ENCODE measurements at regions not wholly inside any gene's neighbourhood (a gene's known extent, or its start where the extent isn't known, plus 50 kb on each side); places are given as distances from the start of the nearest gene placed in this dataset.

DNA sequence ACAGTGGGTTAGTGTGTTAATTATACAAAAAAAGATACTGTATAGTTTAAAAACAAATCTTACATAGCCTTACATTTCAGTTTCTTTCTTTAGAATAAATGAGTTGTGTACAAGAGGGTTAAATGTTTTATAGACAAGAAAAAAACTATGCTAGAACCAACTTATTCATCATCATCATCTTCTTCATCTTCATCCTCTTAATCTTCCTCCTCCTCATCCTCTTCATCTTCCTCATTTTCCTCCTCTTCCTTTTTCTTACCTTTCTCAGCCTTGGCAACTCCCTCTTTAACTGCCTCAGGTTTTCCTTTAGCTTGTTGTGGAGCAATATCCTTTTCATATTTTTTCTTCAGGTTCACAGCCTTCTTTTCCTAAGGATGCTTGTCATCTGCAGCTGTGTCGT, 53.7 kb downstream of the RPS12 start:
- DNase-seq = no peak

DNA sequence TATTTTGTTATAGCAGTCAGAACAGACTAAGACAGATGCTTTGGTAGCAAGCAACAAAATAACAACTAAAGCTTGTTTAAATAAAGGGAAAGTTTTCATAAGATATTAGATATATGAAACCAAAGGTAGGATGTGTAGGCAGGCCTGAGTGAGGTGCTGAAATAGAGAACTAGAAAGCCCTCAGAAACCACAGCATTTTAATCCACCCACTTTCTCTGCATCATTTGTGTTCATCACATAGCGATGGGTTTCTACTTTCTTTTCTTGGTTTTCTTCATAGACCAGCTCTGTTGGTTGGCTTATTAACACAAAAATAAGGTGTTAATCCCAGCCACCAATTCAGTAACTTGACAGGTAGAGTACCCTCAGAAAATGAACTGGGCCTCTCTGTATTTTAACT, 58.6 kb downstream of the RPS12 start:
- no peak for DNase-seq

DNA sequence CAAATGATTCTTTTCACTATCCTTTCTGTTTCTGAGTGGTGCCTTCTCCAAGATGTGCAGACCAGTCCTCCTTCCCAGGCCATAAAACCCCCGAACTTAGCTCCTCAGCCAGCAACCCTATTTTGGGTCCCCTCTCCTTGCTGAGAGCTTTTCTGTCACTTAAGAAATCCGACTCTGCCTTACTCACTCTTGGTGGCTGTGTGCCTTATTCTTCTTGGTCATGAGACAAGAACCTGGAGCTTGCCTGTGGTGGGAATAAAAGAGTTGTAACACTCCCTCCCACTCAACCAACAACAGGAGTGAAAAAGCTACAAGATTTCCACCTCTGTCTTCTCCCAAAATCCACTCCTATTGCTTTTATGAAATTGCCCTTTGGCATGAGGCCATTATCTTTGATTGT, 62.6 kb downstream of the RPS12 start:
- no peak for DNase-seq

DNA sequence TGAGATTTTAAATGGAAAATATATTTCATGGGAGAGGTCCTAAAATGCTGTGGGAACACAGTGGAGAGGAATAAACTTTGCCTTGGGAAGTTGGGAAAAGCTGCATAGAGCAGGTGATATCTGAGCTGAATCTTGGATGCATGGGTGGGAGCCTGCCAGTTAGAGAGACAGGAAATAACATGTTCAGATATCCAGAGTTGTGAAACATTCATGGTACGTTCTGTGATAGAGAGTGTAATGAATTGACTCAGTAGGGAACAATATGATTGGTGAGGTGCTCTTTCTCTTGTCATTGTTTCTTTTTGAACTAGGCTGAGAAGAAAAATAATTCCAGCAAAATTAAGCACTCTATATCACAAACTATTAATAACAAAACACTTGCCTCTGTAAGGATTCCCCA, 72.8 kb downstream of the RPS12 start:
- DNase-seq = no peak

DNA sequence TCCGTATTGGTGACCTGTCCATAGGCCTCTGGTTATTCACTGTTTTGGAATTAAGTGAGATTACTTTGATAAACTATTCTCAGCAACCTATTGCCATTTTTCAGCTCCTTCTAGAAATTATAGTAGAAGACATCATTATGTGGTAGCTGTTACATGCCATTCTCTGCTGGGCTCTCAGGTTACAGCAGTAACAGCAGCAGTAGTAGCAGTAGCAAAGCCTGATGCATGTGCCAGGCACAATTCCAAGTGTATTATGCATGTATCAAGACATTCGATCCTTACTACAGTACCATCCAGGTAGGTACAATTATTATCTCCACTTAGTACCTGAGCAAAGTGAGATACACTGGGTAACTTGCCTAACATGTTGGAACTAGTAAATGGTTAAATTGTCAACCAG, 74.3 kb downstream of the RPS12 start:
- no peak for DNase-seq

DNA sequence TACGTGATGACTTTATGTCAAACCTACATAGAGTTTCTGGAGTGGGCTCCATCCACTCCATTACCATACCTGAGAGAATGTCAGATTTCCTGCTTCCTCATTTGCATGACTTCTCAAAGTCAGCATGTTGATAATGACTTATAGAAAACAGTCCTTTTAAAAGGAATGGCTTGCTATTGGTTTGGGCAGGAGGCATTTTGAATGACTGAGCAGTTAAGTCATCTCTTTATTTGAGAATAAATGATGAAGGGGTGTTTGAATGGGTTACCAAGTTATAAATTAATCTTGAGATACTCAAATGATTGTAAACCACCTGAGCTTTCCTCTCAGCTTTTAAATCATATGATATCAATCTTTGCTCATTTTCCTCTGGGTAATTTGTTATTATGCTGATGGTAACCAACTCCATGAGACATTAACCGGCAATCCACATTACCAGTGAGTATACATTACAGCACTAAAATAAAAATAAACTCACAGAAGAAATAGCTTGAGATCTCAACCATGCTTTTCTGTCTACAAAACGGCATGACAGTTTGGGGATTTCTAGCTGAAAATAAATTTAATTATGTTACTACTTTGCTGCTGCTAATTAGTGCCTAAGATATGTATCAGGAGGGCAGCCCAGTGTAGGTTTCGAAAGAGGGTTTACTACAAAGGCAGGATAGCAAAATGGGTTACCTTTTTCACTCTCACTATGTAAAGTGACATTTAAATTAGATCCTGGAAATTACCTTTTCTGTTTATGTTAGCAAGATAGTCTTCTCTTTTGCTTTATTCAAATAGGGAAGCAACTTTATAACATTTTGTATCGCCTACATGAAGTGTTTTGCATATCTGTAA, 78.8 kb downstream of the RPS12 start:
- DNase-seq = no peak

- DNase-seq = no peak
Observed at GRCh38 chr6:132893772-132894490, 79.6 kb downstream of the RPS12 start.

DNA sequence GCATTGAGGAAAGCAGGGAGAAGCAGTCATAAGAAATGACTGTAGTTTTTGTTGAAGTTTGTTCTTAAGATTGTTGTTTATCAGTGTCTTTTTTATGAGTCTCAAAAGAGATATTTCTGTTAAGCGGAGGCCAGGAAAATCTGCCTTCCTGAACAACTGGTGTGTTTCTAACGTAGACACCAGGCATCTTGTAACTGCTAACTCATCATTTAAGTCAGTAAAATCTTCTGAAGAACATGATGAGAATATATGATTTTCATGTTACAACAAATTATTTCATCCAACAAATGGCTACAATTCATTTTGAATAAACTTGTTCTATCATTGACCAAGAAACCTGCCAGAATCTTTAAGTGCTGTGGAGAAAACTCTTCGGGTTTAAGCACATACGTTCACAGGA, 84.0 kb downstream of the RPS12 start:
- DNase-seq = no peak

- DNase-seq = no peak
Observed at GRCh38 chr6:132900849-132901248, 86.5 kb downstream of the RPS12 start.

- no peak for DNase-seq
Observed at GRCh38 chr6:132902901-132903300, 88.5 kb downstream of the RPS12 start.

DNA sequence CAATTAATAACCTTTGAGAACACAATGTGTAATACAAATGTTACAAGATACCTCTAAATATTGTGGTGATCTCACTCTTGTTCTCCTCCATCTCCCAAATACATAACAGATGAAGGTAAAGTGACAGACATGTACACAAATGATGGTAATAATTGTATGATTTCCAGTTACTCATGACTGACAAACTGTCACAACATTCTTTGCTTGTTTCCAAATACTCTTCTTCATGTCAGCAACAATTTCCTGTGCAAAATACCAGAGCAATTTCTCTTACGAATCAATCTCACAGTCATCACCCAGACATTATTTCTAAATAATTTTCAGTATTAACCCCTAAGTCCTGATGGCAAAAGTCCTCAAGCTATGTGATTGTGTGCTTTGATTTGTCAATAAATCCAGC, 92.9 kb downstream of the RPS12 start:
- DNase-seq = no peak

DNA sequence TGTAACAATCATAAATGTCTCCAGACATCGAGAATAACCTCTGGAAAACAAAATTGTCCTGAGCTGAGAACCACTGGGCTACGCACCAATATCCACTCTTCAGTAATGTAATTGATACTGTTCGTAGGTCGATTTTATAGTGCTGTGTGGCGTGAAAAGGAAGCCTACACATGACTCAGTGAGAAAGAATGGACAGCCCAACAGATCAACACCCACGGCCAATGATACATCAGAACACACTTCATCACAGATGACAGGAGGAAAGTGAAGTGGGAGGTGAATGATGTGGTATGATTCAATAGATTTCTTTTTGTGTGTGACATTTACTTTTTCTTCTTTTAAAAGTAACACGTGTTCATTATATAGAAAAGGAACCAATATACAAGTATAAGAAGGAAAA, 93.5 kb downstream of the RPS12 start:
- DNase-seq = no peak

- DNase-seq = no peak
Observed at GRCh38 chr6:132909742-132910141, 95.4 kb downstream of the RPS12 start.

DNA sequence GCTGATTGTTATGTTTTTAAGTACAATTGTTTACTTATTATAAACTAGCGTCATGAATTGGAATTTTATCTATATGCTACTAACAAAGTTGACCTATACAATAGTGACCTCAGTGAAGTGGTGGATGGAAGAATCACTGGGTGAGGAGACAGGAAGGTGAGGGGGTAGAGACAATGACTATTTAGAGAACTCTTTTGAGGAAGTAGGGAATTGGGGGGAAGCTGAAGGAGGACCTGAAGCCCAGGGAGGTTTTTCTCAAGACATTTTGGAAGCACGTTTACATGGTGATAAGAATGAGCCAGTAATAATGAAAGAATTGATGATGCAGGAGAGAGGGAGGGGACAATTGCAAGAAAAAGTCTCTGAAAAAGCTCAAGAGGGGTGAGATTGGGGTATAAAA, 96.4 kb downstream of the RPS12 start:
- DNase-seq = no peak

- no peak for DNase-seq
Observed at GRCh38 chr6:132919045-132919860, 104.9 kb downstream of the RPS12 start.

DNA sequence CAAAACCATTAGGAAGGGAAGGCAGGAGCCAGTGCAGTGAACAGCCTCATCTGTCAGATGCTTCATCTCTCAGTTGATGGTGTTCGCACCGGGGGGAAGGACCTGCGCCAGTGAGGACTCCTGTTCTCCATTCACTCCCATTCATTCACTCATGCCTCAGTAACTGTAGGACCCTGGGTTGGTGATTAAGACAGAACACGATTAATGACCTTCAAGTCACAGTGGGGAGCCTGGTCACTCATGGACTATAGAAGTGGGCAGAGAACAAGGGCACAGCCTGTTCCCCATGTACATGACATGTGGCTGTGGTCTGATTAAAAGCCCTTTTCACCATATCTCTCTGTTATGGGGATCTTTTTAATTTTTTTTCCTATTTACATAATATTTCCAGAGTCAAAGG, 113.3 kb downstream of the RPS12 start:
- DNase-seq = no peak

DNA sequence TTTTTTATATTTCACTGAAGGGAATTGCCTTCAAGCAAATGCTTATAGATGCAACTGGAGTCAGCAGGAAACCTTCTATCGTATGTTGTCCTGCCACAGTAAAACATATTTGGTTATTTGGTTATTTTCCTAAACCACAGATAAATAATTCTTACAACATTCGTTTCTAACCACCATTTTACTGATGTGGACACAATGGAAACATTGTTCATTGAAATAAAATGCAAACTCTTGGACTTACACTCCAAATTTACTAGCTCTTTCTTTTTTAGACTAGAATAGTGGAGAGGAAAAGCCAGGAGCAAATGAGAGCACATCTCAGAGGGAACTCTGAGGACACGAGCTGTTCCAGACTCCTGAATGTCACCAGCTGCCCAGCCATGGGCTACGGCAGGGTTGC, 114.8 kb downstream of the RPS12 start:
- no peak for DNase-seq

GRCh38 chr6:132931313-132931712, 116.9 kb downstream of the RPS12 start:
- no peak for DNase-seq

- no peak for DNase-seq
Observed at GRCh38 chr6:132931936-132932514, 117.7 kb downstream of the RPS12 start.

- DNase-seq = no peak
Observed at GRCh38 chr6:132932588-132932987, 118.2 kb downstream of the RPS12 start.

GRCh38 chr6:132933090-132933489, 118.7 kb downstream of the RPS12 start:
- no peak for DNase-seq

GRCh38 chr6:132934496-132934895, 120.1 kb downstream of the RPS12 start:
- no peak for DNase-seq

GRCh38 chr6:132936646-132937045, 122.3 kb downstream of the RPS12 start:
- DNase-seq = no peak

All from KG1 (cell line).